DOHH2 (cell line): ENCODE measurements at regions not wholly inside any gene's neighbourhood (a gene's known extent, or its start where the extent isn't known, plus 50 kb on each side); places are given as distances from the start of the nearest gene placed in this dataset.

ENCODE experiments used
- EZH2phosphoT487 ChIP-seq: fragments of 200-600 bp; sonication (generic); IDR thresholded peaks from 2 replicates; pipeline ENCODE4 v1.6.1; 2017; ENCODE audit warnings: borderline replicate concordance, mild to moderate bottlenecking, antibody characterized with exemption, low read length, moderate library complexity, mixed read lengths
- TF ChIP-seq, protein P1 (sequence below): fragments of 200-600 bp; sonication (generic); IDR thresholded peaks from one replicate; pipeline ENCODE4 v1.5.1; 2014; ENCODE audit warnings: antibody characterized with exemption, mild to moderate bottlenecking, low read depth, low read length; ENCODE audit not compliant: poor library complexity, severe bottlenecking

GRCh38 chr2:157934684-157935377 is 58.7 kb upstream of the ACVR1 start:
- TF ChIP-seq, protein P1, sequence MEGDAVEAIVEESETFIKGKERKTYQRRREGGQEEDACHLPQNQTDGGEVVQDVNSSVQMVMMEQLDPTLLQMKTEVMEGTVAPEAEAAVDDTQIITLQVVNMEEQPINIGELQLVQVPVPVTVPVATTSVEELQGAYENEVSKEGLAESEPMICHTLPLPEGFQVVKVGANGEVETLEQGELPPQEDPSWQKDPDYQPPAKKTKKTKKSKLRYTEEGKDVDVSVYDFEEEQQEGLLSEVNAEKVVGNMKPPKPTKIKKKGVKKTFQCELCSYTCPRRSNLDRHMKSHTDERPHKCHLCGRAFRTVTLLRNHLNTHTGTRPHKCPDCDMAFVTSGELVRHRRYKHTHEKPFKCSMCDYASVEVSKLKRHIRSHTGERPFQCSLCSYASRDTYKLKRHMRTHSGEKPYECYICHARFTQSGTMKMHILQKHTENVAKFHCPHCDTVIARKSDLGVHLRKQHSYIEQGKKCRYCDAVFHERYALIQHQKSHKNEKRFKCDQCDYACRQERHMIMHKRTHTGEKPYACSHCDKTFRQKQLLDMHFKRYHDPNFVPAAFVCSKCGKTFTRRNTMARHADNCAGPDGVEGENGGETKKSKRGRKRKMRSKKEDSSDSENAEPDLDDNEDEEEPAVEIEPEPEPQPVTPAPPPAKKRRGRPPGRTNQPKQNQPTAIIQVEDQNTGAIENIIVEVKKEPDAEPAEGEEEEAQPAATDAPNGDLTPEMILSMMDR, result no peak
- TF ChIP-seq EZH2phosphoT487, result no peak
